Cardiac fibroblast (primary cell): ENCODE measurements at regions not wholly inside any gene's neighbourhood (a gene's known extent, or its start where the extent isn't known, plus 50 kb on each side); places are given as distances from the start of the nearest gene placed in this dataset.

Experiments
- DNase-seq, 2 donors: peaks; one replicate each; pipeline versions ENCODE4 v3.0.0 to v3.0.0-alpha.2; 2010; ENCODE audit warnings: low read depth in 2 of 2
- H3K4me3 ChIP-seq, 2 donors: replicated peaks in 1 of 2; 1 replicate in 1 of 2; 2 replicates in 1 of 2; pipeline ENCODE4 v1.5.1; 2011; ENCODE audit warnings: low read depth in 2 of 2, low read length in 2 of 2, mild to moderate bottlenecking in 2 of 2, moderate library complexity in 1 of 2
- TF ChIP-seq, protein P1 (sequence below): IDR thresholded peaks from one replicate; pipeline ENCODE4 v1.5.1; 2011; ENCODE audit warnings: low read depth, mild to moderate bottlenecking, low read length, inconsistent platforms

GRCh38 chr4:85094735-85095134, 128.2 kb upstream of the WDFY3 start:
- H3K4me3 ChIP-seq: no peak overlapping the region
- no peak for DNase-seq
- TF ChIP-seq, protein P1, sequence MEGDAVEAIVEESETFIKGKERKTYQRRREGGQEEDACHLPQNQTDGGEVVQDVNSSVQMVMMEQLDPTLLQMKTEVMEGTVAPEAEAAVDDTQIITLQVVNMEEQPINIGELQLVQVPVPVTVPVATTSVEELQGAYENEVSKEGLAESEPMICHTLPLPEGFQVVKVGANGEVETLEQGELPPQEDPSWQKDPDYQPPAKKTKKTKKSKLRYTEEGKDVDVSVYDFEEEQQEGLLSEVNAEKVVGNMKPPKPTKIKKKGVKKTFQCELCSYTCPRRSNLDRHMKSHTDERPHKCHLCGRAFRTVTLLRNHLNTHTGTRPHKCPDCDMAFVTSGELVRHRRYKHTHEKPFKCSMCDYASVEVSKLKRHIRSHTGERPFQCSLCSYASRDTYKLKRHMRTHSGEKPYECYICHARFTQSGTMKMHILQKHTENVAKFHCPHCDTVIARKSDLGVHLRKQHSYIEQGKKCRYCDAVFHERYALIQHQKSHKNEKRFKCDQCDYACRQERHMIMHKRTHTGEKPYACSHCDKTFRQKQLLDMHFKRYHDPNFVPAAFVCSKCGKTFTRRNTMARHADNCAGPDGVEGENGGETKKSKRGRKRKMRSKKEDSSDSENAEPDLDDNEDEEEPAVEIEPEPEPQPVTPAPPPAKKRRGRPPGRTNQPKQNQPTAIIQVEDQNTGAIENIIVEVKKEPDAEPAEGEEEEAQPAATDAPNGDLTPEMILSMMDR: no peak

- TF ChIP-seq, protein P1: no peak
- no peak overlapping the region for H3K4me3 ChIP-seq
- no peak for DNase-seq
Measured at GRCh38 chr4:85102606-85103005, 136.1 kb upstream of the WDFY3 start.

GRCh38 chr4:85106166-85106565, 139.7 kb upstream of the WDFY3 start:
- TF ChIP-seq, protein P1: no peak
- no peak overlapping the region for H3K4me3 ChIP-seq
- DNase-seq: no peak

DNA sequence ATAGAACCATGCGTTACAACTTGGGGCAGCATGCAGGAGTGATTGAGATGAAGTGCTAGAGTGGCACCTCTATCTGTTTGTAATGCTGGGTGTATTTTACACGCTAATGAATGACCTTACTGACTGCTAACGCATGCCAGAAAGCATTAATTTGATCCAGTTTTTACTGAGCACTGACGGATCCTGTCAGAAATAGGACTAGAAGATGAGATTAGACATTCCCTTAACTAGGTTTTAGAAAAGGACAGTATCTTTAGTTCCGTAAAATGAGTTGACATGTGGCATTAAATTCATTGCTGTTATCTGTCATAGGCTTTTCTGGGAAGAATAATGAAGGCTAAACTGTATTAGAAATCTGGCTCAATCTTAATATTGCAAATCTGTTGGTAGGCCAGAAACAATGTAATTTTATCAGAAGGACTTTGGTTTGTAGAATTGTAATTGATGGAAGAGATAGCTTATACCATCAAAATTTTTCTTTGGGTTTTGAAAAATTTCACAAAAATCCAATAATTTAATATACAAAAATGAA, 140.4 kb upstream of the WDFY3 start:
- no peak overlapping the region for H3K4me3 ChIP-seq
- TF ChIP-seq, protein P1: no peak
- DNase-seq: no peak

DNA sequence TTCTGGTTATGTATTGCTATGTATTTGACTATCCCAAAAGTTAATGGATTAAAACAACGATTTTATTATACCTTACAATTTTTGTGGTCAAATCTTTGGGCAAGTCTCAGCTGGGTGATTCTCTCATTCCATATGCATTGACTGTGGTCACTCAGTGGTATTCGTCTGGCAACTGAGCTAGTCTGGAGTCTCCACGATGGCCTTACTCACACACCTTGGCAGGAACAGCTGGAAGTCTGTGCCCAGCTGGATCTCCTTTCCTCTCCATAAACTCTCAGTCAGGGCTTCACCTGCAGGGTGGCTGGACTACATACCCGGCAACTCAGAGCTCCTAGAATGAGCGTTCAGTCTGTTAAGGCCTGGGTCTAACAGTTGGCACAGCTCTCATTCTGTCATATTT, 141.1 kb upstream of the WDFY3 start:
- DNase-seq: no peak
- TF ChIP-seq, protein P1: no peak
- no peak overlapping the region for H3K4me3 ChIP-seq

DNA sequence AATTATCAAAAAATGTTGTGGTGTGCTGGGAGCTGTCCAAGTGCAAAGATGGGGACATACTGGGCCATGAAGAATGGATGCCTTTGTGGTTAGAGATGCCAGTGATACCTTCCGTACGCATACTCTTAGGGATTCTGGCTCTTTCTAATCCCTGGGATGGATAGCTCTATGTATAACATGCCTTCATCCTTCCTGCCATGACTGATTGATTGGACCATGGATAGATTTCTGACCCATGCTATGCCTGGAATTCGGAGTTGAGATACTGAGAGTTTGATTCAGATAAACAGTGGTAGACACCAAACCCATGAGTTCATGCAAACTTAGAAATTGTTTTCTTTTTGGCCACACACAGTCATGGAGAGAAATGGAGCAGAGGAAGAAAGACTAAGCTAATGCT, 147.2 kb upstream of the WDFY3 start:
- no peak for DNase-seq
- H3K4me3 ChIP-seq: no peak overlapping the region
- TF ChIP-seq, protein P1: no peak

GRCh38 chr4:85114526-85114925, 148.0 kb upstream of the WDFY3 start:
- no peak overlapping the region for H3K4me3 ChIP-seq
- TF ChIP-seq, protein P1: no peak
- no peak for DNase-seq
